GM10248 (cell line): ENCODE measurements at regions not wholly inside any gene's neighbourhood (a gene's known extent, or its start where the extent isn't known, plus 50 kb on each side); places are given as distances from the start of the nearest gene placed in this dataset.

Source experiments
- CTCF ChIA-PET: fragments of 300-600 bp; sonication (Branson Sonifier 250); formaldehyde crosslinking; extraction: SDS; loops from one replicate; lab custom pipeline; 2021; ENCODE audit warnings: antibody characterized with exemption; lab: Yijun Ruan, JAX
- POLR2A ChIA-PET: fragments of 350-650 bp; sonication (Branson Sonifier 250); formaldehyde crosslinking; extraction: SDS; loops from one replicate; lab custom pipeline; 2020; ENCODE audit warnings: antibody characterized with exemption; lab: Yijun Ruan, JAX
- DNase-seq: peaks from one replicate; pipeline ENCODE4 v3.0.0; 2012; ENCODE audit errors: extremely low spot score
- TF ChIP-seq, protein P1 (sequence below): IDR thresholded peaks from 2 replicates; pipeline ENCODE4 v1.5.1; 2012; ENCODE audit warnings: mild to moderate bottlenecking, low read depth; ENCODE audit errors: extremely low read depth, missing control alignments, control extremely low read depth

DNA sequence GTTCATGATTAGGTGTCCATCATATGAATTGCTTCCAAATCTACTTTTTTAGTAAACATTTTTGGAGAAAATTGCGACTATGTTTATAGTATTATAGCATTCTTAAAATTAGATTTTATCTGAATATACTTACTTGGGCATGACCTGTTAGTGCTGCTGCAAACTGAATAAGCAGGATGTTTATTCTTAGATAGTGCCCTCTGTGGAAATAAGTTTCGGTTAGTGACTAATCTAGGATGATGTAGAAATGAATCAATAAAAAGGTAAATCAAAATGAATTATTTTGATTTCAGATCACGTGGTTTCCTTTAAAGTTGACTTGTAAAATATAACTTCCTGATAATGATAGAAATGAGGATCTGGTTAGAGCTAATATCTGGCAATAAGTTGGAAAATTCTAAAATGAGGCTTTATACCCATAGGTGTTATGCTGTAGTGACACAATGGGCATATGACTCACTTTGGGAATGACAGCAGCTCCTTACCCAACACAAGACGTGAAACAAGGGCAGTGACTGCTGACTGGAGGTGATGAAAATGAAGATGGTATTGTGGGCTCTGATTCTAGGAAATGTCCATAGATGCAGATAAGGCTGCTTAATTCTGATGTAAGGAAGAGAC, 165.8 kb upstream of the TCF4 start:
- TF ChIP-seq, protein P1, sequence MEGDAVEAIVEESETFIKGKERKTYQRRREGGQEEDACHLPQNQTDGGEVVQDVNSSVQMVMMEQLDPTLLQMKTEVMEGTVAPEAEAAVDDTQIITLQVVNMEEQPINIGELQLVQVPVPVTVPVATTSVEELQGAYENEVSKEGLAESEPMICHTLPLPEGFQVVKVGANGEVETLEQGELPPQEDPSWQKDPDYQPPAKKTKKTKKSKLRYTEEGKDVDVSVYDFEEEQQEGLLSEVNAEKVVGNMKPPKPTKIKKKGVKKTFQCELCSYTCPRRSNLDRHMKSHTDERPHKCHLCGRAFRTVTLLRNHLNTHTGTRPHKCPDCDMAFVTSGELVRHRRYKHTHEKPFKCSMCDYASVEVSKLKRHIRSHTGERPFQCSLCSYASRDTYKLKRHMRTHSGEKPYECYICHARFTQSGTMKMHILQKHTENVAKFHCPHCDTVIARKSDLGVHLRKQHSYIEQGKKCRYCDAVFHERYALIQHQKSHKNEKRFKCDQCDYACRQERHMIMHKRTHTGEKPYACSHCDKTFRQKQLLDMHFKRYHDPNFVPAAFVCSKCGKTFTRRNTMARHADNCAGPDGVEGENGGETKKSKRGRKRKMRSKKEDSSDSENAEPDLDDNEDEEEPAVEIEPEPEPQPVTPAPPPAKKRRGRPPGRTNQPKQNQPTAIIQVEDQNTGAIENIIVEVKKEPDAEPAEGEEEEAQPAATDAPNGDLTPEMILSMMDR = no peak
- CTCF ChIA-PET = no interaction called here
- POLR2A ChIA-PET = no interaction called here
- DNase-seq = no peak

DNA sequence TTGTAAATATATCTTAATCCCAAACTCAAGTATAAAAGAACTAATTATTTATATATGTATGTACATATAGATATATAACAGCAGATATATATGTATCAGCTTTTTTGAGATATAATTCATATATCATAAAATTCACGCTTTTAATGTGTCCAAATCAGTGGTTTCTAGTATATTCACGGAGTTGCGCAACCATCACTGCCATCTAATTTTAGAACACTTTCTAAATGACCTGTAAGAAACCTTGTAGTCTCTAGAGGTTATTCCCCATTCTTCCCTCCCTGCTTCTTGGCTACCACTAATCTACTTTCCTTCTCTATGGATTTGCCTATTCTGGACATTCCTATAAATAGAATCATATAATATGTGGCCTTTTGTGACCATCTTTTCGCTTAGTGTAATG, 163.5 kb upstream of the TCF4 start:
- POLR2A ChIA-PET = no interaction called here
- no peak for DNase-seq
- CTCF ChIA-PET = no interaction called here
- TF ChIP-seq, protein P1 = no peak

DNA sequence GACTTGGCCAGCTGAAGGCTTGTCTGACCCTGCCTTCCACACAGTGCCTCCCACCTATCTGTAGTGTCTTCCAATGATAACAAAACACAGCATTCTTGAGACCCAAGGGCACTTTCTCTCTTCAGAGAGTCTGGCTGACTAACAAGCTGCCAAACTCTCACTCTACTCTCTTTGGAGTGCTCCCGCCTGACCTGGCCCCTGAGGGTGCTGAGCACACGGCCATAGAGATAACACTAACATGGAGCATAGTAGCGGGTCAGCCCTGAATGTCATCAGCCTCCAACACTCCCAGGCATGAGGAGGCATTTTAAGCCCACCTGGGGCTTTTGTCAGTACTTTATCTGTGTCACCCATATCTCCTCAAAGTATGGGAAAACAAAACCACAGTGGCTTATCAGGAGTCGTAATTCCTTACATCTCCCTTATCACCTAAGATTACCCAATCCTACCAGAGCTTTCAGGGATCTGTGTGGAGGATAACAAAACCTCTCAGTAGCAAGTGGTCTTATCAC, 160.3 kb upstream of the TCF4 start:
- TF ChIP-seq, protein P1 = no peak
- DNase-seq = no peak
- ChIA-PET POLR2A (no interaction called here), CTCF (no interaction called here)

DNA sequence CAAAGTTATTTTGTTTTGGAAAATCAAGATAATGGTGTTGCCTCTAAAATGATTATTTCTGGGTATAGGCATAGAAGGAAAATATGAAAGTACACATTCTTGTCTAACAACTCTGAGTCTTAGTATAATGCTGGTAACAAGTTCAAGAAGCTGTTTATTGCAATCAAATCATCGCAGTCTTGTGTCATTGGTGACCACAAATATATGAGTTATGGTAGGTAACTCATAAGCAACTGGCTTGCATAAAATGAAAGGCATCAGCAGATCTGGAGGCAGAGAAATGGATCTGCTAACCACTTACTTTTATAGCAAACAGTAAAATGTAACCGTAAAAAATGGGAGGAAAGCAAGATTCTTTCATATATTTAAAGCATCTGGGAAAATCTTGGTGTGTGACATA, 156.2 kb upstream of the TCF4 start:
- CTCF ChIA-PET = interaction anchor here (0.9 to 1.6 kb wide), 3 partner anchors 11 to 20 kb away, joined by 3 read pairs; no protein-coding TSS in a partner anchor
- TF ChIP-seq, protein P1 = no peak
- POLR2A ChIA-PET = no interaction called here
- no peak for DNase-seq

DNA sequence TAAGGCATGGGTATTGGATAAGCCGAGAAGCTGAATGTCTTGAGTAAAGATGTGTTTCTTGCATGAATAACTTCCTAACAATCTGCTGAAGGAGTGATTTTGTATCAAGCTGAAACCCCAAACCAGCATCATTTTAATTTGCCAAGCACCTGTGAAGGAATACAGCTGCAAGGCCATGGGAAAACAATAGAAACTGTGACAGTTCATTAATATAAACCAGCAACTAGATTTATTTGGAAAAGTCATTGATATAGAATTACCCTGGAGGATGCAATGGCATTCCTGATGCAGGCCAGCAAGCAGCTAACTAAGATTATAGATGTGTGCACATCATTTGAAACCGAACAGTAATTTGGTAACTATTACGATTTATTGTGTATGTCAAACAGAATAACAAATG, 155.7 kb upstream of the TCF4 start:
- ChIA-PET POLR2A (no interaction called here), CTCF (interaction anchor here (1.3 kb wide), 1 partner anchor 12 kb away, joined by 3 read pairs; no protein-coding TSS in a partner anchor)
- TF ChIP-seq, protein P1 = no peak
- no peak for DNase-seq

DNA sequence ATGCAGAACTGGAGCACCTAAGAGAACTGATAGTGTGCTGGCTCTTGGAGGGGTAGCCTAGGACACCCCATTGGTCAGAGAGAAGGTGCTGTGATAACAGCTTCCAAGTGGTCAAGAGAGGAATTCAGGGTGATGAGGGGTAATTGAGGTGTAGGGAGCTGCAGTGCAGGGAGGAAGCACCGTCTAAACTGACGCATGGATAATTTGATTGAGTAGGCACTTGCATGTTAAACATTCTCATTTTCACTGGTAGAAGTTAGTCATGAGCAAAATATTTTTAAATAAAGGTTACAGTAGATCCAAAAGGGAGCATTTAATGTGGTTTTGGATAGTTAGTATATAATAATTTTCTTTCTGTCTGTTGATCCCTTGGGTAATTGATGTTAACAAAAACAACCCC, 155.1 kb upstream of the TCF4 start:
- POLR2A ChIA-PET = no interaction called here
- CTCF ChIA-PET = interaction anchor here (1.6 kb wide), 1 partner anchor 11 kb away, joined by 4 read pairs; no protein-coding TSS in a partner anchor
- TF ChIP-seq, protein P1 = no peak
- DNase-seq = no peak
